ENCODE measurements at regions not wholly inside any gene's neighbourhood (a gene's known extent, or its start where the extent isn't known, plus 50 kb on each side); places are given as distances from the start of the nearest gene placed in this dataset.

DNA sequence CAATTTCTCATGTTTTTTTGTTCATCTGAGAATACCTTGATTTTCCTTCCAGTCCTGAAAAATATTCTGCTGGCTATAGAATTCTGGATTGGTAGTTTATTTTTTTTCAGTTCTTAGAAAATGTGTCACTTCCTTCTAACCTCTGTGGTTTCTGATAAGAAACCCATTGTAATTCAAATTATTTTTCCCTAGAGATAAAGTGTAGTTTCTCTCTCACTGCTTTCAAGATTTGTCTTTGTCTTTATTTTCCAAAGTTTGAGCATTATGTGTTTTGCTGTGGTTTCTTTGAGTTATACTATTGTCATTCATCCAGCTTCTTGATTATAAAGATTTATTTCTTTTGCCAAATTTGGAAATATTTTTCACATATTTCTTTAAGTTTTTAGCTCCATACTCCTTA is 324.0 kb upstream of the SPRY2 start:
- no peak overlapping the region for H3K4me3 ChIP-seq
- no peak for DNase-seq
- no peaks in the 10 kb centered on the region for H3K4me1 ChIP-seq (ENCODE audit: low read depth)
- no peak for ATAC-seq
- intact Hi-C loops (cut with DNase I, micrococcal nuclease) = no loop called here
- H3K9me3 ChIP-seq = no peaks in the 10 kb centered on the region
- no peaks in the 10 kb centered on the region for H3K36me3 ChIP-seq (ENCODE audit: low read depth)
- TF ChIP-seq, protein P1, sequence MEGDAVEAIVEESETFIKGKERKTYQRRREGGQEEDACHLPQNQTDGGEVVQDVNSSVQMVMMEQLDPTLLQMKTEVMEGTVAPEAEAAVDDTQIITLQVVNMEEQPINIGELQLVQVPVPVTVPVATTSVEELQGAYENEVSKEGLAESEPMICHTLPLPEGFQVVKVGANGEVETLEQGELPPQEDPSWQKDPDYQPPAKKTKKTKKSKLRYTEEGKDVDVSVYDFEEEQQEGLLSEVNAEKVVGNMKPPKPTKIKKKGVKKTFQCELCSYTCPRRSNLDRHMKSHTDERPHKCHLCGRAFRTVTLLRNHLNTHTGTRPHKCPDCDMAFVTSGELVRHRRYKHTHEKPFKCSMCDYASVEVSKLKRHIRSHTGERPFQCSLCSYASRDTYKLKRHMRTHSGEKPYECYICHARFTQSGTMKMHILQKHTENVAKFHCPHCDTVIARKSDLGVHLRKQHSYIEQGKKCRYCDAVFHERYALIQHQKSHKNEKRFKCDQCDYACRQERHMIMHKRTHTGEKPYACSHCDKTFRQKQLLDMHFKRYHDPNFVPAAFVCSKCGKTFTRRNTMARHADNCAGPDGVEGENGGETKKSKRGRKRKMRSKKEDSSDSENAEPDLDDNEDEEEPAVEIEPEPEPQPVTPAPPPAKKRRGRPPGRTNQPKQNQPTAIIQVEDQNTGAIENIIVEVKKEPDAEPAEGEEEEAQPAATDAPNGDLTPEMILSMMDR (IDR thresholded peaks at IDR 0.05) = no peak

DNA sequence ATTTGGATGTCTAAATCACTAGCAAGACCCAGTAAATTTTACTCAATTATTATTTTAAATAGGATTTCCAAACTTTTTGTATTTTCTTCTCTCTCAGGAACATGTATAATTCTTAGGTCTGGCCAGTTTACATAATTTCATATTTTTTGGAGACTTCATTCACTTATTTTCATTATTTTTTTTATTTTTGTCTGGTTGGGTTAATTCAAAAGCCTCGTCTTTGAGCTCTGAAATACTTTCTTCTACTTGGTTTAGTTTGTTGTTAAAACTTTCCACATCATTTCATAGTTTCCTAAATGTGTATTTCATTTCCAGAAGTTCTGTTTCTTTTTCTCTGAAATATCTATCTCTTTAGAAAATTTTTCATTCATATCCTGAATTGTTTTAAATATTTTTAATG is 322.9 kb upstream of the SPRY2 start:
- intact Hi-C loops (cut with DNase I, micrococcal nuclease) = no loop called here
- no peaks in the 10 kb centered on the region for H3K4me1 ChIP-seq (ENCODE audit: low read depth)

DNA sequence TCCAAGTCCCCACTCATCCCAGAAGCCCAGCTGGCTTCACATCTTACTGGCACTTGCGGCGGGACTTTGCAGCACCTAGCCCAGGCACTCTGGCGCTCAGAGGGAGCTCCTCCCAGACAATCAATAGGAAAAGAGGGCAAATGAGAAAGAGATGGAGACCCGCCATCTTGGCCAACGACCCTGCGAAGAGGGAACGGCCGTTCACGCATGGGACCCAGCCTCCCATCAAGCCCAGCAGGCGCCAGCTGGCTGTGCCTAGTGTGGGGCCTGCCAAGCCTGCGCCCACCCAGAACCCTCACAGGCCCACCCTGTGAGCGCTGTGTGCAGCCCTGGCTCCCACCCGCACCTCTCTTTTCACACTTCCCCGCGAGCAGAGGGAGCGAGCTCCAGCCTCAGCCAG is 317.8 kb upstream of the SPRY2 start:
- TF ChIP-seq, protein P1 (IDR thresholded peaks at IDR 0.05) = no peak
- H3K36me3 ChIP-seq (ENCODE audit: low read depth) = no peaks in the 10 kb centered on the region
- peak in 1 of 3 donors; percentile 37 for DNase-seq
- intact Hi-C loops (cut with DNase I, micrococcal nuclease) = no loop called here
- H3K4me1 ChIP-seq (ENCODE audit: low read depth) = no peaks in the 10 kb centered on the region
- ATAC-seq = no peak
- peaks cover 4% of the 10 kb centered on the region for H3K9me3 ChIP-seq
- H3K4me3 ChIP-seq = no peak overlapping the region

More for the DNA sequence above, 322.9 kb upstream of the SPRY2 start:
- H3K9me3 ChIP-seq = peaks cover under 1% of the 10 kb centered on the region
- H3K4me3 ChIP-seq = no peak overlapping the region
- H3K36me3 ChIP-seq (ENCODE audit: low read depth) = no peaks in the 10 kb centered on the region
- TF ChIP-seq, protein P1 (IDR thresholded peaks at IDR 0.05) = no peak
- no peak for ATAC-seq
- DNase-seq = no peak

DNA sequence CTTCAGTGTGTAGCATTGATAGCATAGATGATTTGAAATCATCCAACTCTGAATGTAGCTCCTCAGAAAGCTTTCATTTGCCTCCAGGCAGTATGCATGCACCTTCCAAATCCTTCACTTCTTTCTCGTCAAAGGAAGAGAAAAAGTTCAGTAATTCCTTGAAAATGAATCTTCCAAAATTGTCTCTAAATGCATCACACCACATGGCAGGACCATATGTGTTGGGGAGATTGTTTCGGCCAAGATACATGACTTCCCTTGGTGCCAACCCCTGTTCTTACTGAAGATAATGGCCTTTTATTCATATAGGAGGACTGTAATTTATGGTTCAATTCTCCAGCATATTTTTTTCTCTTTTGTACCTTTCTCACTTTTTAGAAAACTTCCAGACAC is 315.6 kb upstream of the SPRY2 start:
- TF ChIP-seq, protein P1 (IDR thresholded peaks at IDR 0.05) = no peak
- no peaks in the 10 kb centered on the region for H3K4me1 ChIP-seq (ENCODE audit: low read depth)
- H3K36me3 ChIP-seq (ENCODE audit: low read depth) = no peaks in the 10 kb centered on the region
- ATAC-seq (no peak), DNase-seq (no peak)
- intact Hi-C loops (cut with DNase I, micrococcal nuclease) = no loop called here
- H3K9me3 ChIP-seq = peaks cover 4% of the 10 kb centered on the region
- no peak overlapping the region for H3K4me3 ChIP-seq

DNA sequence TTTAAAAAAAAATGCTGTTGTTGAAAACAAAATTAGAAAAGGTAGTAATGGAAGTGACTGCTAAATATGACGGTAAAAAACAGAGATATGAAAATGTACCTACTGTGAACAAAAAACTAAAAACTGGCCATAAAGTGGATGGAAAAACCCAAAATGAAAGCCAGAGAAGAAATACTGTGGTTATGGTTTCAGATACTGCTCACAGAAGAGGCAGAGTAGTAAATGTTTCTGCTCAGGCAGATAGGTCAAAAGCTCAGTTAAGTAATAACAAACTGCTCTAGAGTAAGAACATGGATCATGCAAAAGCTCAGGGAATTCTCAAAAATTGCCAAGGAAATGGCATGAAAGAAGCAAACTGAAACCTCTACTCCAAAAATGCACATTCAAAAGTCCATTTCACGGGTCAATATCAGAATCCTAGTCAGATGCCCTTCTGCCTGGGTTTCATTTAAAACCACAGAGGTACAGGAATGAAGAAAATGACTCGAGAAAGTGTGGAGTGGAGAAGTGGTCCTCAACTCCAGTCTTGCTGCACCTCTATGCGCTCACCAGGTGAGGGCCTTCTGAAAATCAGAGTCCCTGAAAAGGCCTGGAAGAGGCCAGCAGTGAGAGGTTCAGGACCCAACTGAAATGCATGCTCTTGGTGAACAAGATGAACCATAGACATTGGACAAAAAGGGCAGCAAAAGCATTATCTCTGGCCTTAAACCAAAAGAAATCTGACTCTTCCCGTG is 315.0 kb upstream of the SPRY2 start:
- no peaks in the 10 kb centered on the region for H3K4me1 ChIP-seq (ENCODE audit: low read depth)
- DNase-seq (no peak), ATAC-seq (no peak)
- intact Hi-C loops (cut with DNase I, micrococcal nuclease) = no loop called here
- peaks cover 4% of the 10 kb centered on the region for H3K9me3 ChIP-seq
- TF ChIP-seq, protein P1 (IDR thresholded peaks at IDR 0.05) = no peak
- no peaks in the 10 kb centered on the region for H3K36me3 ChIP-seq (ENCODE audit: low read depth)
- H3K4me3 ChIP-seq = no peak overlapping the region

Measured in mucosa of descending colon (tissue), 3 donors.